Testis (tissue), 2 donors: ENCODE measurements at regions not wholly inside any gene's neighbourhood (a gene's known extent, or its start where the extent isn't known, plus 50 kb on each side); places are given as distances from the start of the nearest gene placed in this dataset.

Source experiments
- DNase-seq: peaks from one replicate; pipeline ENCODE4 v3.0.0-alpha.2; 2019
- H3K27ac ChIP-seq, 2 donors: fragments of 200-600 bp; sonication (generic); one replicate each; pipeline ENCODE4 v1.5.1; 2019
- H3K27me3 ChIP-seq: fragments of 200-600 bp; sonication (generic); one replicate; pipeline ENCODE4 v1.5.1; 2019
- H3K36me3 ChIP-seq: fragments of 200-600 bp; sonication (generic); one replicate; pipeline ENCODE4 v1.5.1; 2017; ENCODE audit warnings: low read depth; ENCODE audit errors: missing control alignments
- H3K4me1 ChIP-seq: fragments of 200-600 bp; sonication (generic); one replicate; pipeline ENCODE4 v1.5.1; 2019
- H3K4me3 ChIP-seq, 2 donors: fragments of 200-600 bp; sonication (generic); one replicate each; pipeline ENCODE4 v1.5.1; 2017 to 2019
- H3K9me3 ChIP-seq: fragments of 200-600 bp; sonication (generic); one replicate; pipeline ENCODE4 v1.5.1; 2017
- POLR2A ChIP-seq: fragments of 450-650 bp; IDR thresholded peaks from one replicate; pipeline ENCODE4 v1.6.1; 2017; ENCODE audit warnings: antibody characterized with exemption, mild to moderate bottlenecking, moderate library complexity
- WGBS, 2 donors: methylation state at CpG; one replicate each; pipeline ENCODE4 v1.1.5; 2018; 5-methylcytosine and 5-hydroxymethylcytosine counted together
- intact Hi-C: fragments of 100-400 bp; cut with DNase I; formaldehyde crosslinking; loops from one replicate; pipeline ENCODE4 v1.15.1; 2023; ENCODE audit warnings: low total_unique reads
- TF ChIP-seq, protein P1 (sequence below), 3 experiments: fragments of 450-650 bp in 2 of 3; fragments of 200-600 bp in 1 of 3; sonication (generic) in 1 of 3; IDR thresholded peaks; one replicate each; pipeline ENCODE4 v1.5.1; 2016 to 2019; ENCODE audit warnings: antibody characterized with exemption in 3 of 3, mild to moderate bottlenecking in 2 of 3, moderate library complexity in 1 of 3

DNA sequence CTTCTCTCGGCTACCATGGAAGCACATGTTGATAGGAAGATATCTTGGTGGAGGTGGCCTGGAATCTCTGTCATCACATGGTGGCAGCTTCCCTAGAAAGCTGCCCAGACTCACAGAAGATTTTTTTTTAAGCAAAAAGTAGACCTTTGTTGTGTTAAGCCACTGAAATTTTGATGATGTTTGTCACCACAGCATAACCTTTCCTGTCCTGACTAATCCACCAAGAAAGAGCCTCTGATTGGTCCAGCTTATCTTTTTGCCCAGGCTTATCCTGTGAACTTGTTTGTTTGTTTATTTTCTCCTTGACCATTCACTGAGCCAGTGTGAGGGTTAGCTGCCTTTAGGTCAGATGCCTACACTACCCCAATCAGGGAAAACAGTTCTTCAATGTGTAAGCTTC is 96.5 kb upstream of the LHX1 start:
- intact Hi-C loops = no loop called here
- Histone ChIP-seq H3K27me3 (no peaks in the 10 kb centered on the region), H3K4me1 (no peaks in the 10 kb centered on the region), H3K27ac (no peak overlapping the region), H3K36me3 (no peaks in the 10 kb centered on the region), H3K9me3 (no peaks in the 10 kb centered on the region), H3K4me3 (no peak overlapping the region)
- 96 to 100% methylated on average over 1 of the region's 1 CpG for WGBS, 2 donors
- TF ChIP-seq, protein P1, sequence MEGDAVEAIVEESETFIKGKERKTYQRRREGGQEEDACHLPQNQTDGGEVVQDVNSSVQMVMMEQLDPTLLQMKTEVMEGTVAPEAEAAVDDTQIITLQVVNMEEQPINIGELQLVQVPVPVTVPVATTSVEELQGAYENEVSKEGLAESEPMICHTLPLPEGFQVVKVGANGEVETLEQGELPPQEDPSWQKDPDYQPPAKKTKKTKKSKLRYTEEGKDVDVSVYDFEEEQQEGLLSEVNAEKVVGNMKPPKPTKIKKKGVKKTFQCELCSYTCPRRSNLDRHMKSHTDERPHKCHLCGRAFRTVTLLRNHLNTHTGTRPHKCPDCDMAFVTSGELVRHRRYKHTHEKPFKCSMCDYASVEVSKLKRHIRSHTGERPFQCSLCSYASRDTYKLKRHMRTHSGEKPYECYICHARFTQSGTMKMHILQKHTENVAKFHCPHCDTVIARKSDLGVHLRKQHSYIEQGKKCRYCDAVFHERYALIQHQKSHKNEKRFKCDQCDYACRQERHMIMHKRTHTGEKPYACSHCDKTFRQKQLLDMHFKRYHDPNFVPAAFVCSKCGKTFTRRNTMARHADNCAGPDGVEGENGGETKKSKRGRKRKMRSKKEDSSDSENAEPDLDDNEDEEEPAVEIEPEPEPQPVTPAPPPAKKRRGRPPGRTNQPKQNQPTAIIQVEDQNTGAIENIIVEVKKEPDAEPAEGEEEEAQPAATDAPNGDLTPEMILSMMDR (IDR thresholded peaks at IDR 0.05) = no peak
- TF ChIP-seq POLR2A = no peak
- no peak for DNase-seq

DNA sequence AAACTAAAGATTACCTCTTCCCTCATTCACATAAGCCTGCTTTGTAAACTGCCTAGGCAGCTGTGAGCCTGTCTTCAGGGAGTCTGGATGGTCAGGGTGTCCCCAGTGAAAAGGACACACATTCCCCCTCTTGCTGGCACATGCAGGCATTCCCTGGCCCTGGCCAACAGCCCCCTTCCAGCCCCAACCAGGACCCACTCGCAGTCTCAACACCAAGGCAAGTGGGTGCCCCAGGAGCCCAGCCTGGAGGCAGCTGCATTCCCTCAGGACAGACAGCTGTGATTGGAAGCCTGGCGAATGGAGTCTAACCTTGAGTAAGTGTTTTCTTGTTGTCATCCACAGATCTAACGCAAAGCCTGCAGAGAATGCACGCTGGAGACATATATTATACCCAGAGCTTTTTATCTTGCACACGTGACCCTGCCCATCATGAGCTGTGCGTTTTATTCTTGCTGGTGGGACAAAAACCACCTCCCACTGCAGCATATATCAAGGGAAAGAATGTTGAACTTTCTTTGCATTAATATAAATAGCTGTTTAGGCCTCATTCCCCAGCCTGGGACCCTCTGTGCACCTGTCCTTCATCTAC is 95.0 kb upstream of the LHX1 start:
- Histone ChIP-seq H3K27me3 (no peaks in the 10 kb centered on the region), H3K27ac (no peak overlapping the region), H3K36me3 (no peaks in the 10 kb centered on the region), H3K9me3 (no peaks in the 10 kb centered on the region), H3K4me1 (no peaks in the 10 kb centered on the region), H3K4me3 (no peak overlapping the region)
- DNase-seq = no peak
- no peak for TF ChIP-seq POLR2A
- TF ChIP-seq, protein P1 (IDR thresholded peaks at IDR 0.05) = no peak
- intact Hi-C loops = no loop called here
- WGBS, 2 donors = 34 to 44% methylated on average over 5 to 6 of the region's 6 CpGs

DNA sequence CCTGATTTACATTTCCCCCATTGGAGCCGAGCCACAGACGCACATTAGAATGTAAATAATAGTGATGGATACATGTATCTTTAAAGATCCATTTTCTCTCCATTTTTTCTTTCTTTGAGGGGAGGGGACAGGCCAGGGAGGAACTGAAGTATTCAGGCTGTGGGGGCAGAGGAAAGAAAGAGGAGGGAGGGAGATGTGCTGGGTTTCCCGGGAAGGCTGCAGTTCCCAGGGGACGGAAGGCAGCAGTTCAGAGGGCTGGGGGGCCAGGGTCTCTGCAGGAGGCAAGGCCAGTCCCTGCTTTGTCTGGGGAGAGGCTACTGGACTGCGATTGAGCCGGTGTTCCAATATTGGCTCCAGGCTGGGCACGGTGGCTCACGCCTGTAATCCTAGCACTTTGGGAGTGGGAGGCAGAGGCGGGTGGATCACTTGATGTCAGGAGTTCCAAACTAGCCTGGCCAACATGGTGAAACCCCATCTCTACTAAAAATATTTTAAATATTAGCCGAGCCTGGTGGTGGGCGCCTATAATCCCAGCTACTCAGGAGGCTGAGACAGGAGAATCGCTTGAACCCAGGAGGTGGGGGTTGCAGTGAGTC is 94.2 kb upstream of the LHX1 start:
- no peaks in the 10 kb centered on the region for H3K9me3 ChIP-seq
- H3K4me1 ChIP-seq = no peaks in the 10 kb centered on the region
- H3K4me3 ChIP-seq = no peak overlapping the region
- TF ChIP-seq, protein P1 (IDR thresholded peaks at IDR 0.05) = no peak
- TF ChIP-seq POLR2A = no peak
- H3K36me3 ChIP-seq = no peaks in the 10 kb centered on the region
- H3K27me3 ChIP-seq = no peaks in the 10 kb centered on the region
- intact Hi-C loops = no loop called here
- no peak for DNase-seq
- no peak overlapping the region for H3K27ac ChIP-seq
- WGBS, 2 donors = 50 to 61% methylated on average over 12 of the region's 12 CpGs

DNA sequence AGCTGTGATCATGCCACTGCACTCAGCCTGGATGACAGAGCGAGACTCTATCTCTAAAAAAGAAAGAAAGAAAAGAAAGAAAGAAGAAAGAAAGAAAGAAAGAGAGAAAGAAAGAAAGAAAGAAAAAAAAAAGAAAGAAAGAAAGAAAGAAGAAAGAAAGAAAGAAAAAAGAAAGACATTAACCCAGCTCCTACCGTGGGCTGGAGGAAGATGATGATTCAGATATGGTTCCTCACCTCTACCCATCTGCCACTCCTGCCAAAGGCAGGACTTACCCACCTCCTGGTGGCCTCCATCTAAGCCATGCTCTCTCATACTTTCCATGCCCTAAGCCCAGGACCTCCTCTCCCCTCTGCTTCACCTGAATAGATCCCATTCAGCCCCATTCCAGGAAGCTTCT is 93.3 kb upstream of the LHX1 start:
- Histone ChIP-seq H3K27ac (no peak overlapping the region), H3K4me1 (no peaks in the 10 kb centered on the region), H3K27me3 (no peaks in the 10 kb centered on the region), H3K9me3 (no peaks in the 10 kb centered on the region), H3K36me3 (no peaks in the 10 kb centered on the region), H3K4me3 (no peak overlapping the region)
- 81 to 91% methylated on average over 2 of the region's 2 CpGs for WGBS, 2 donors
- intact Hi-C loops = no loop called here
- no peak for DNase-seq
- TF ChIP-seq POLR2A = no peak
- TF ChIP-seq, protein P1 (IDR thresholded peaks at IDR 0.05) = no peak

DNA sequence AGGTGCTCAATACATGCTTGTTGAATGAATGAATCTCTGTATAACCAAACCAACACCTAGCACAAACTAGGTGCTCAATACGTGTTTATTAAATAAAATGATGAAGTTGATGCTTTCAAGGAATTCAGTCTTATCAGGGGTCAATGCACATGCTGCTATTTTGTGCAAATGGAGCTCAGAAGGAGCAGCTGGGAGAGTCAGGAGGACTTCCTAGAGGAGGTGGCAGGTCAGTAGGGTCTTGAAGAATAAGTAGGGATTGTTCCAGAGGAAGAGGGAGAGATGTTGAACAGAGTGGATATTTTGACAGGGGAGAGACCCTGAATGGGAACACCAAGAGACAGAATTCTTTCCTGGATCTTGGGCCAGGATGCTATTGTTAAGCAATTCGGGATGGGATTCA is 92.7 kb upstream of the LHX1 start:
- Histone ChIP-seq H3K9me3 (no peaks in the 10 kb centered on the region), H3K4me3 (no peak overlapping the region), H3K4me1 (no peaks in the 10 kb centered on the region), H3K36me3 (no peaks in the 10 kb centered on the region), H3K27ac (no peak overlapping the region), H3K27me3 (no peaks in the 10 kb centered on the region)
- intact Hi-C loops = no loop called here
- 80 to 89% methylated on average over 2 of the region's 2 CpGs for WGBS, 2 donors
- TF ChIP-seq POLR2A = no peak
- TF ChIP-seq, protein P1 (IDR thresholded peaks at IDR 0.05) = no peak
- DNase-seq = no peak
